Kidney (tissue), 13 donors: ENCODE measurements at regions not wholly inside any gene's neighbourhood (a gene's known extent, or its start where the extent isn't known, plus 50 kb on each side); places are given as distances from the start of the nearest gene placed in this dataset.

Source experiments
- DNase-seq, 5 donors: peaks; one replicate each; pipeline ENCODE4 v3.0.0-alpha.2; 2013 to 2020
- FAIRE-seq: peaks from 2 replicates; lab custom pipeline; 2012; peaks lifted over from hg19 to GRCh38; lab: Jason Lieb, UNC
- H3K27ac ChIP-seq, 2 donors: one replicate each; pipeline ENCODE4 v1.7.0; 2013; ENCODE audit warnings: low read depth in 2 of 2, low read length in 2 of 2, inconsistent platforms in 1 of 2
- H3K27me3 ChIP-seq: one replicate; pipeline ENCODE4 v1.7.1; 2013; ENCODE audit warnings: low read length, inconsistent platforms; ENCODE audit not compliant: control insufficient read depth, insufficient read depth
- H3K36me3 ChIP-seq, 3 donors: one replicate each; pipeline versions ENCODE4 v1.7.0 to v1.7.1; 2013; ENCODE audit warnings: low read length in 3 of 3, control low read depth in 1 of 3, inconsistent platforms in 1 of 3; ENCODE audit not compliant: insufficient read depth in 3 of 3, control insufficient read depth in 2 of 3
- H3K4me1 ChIP-seq, 3 donors: one replicate each; pipeline versions ENCODE4 v1.7.0 to v1.7.1; 2013; ENCODE audit warnings: low read length in 3 of 3, inconsistent platforms in 1 of 3, low read depth in 1 of 3; ENCODE audit not compliant: control insufficient read depth in 2 of 3, insufficient read depth in 2 of 3
- H3K4me3 ChIP-seq, 3 donors: one replicate each; pipeline versions ENCODE4 v1.7.0 to v1.8.1; 2013; ENCODE audit warnings: low read length in 3 of 3, control low read depth in 1 of 3, inconsistent platforms in 1 of 3
- H3K9ac ChIP-seq, 3 donors: one replicate each; pipeline versions ENCODE4 v1.7.0 to v1.7.1; 2013; ENCODE audit warnings: low read length in 3 of 3, control low read depth in 1 of 3, inconsistent platforms in 1 of 3
- H3K9me3 ChIP-seq, 3 donors: one replicate each; pipeline versions ENCODE4 v1.7.0 to v1.7.1; 2013; ENCODE audit warnings: low read length in 3 of 3, control low read depth in 1 of 3, inconsistent platforms in 1 of 3; ENCODE audit not compliant: control insufficient read depth in 2 of 3, insufficient read depth in 1 of 3
- CTCF ChIP-seq: IDR thresholded peaks from 3 replicates; pipeline ENCODE4 v1.5.1; 2012; ENCODE audit warnings: mild to moderate bottlenecking, moderate library complexity, borderline replicate concordance; ENCODE audit not compliant: insufficient read depth; ENCODE audit errors: extremely low read depth
- intact Hi-C: fragments of 100-400 bp; cut with DNase I; formaldehyde crosslinking; loops from one replicate; pipeline ENCODE4 v1.11.1; 2022
- donor health status: control.
- donor health status: control.
- donor health status: control.
- donor health status: control.
- donor health status: control.
- donor health status: DM: yes; HTN: yes; CAD: no.
- donor health status: Normal renal cell carcinoma (clear cell type).

GRCh38 chr3:161576714-161577510, 80.3 kb downstream of the OTOL1 start:
- Histone ChIP-seq H3K4me1 (no peaks in the 10 kb centered on the region), H3K27ac (no peak overlapping the region), H3K9ac (no peak overlapping the region), H3K4me3 (no peak overlapping the region), H3K36me3 (no peaks in the 10 kb centered on the region), H3K9me3 (no peaks in the 10 kb centered on the region), H3K27me3 (no peaks in the 10 kb centered on the region)
- intact Hi-C loops, result no loop called here
- TF ChIP-seq CTCF, result no peak
- FAIRE-seq (no peak), DNase-seq (peak in 2 of 5 donors; percentile 57 to 58)

- Histone ChIP-seq H3K27me3 (no peaks in the 10 kb centered on the region), H3K36me3 (no peaks in the 10 kb centered on the region), H3K27ac (no peak overlapping the region), H3K9me3 (no peaks in the 10 kb centered on the region), H3K9ac (no peak overlapping the region), H3K4me1 (no peaks in the 10 kb centered on the region), H3K4me3 (no peak overlapping the region)
- TF ChIP-seq CTCF, result no peak
- intact Hi-C loops, result no loop called here
- DNase-seq (peak in 1 of 5 donors; percentile 17), FAIRE-seq (no peak)
Measured at GRCh38 chr3:161577662-161578061, 81.1 kb downstream of the OTOL1 start.

- FAIRE-seq, result no peak
Measured at GRCh38 chr3:161579395-161580126, 83.0 kb downstream of the OTOL1 start.

More at GRCh38 chr3:161579395-161580126, 83.0 kb downstream of the OTOL1 start:
- Histone ChIP-seq H3K27me3 (no peaks in the 10 kb centered on the region), H3K4me1 (no peaks in the 10 kb centered on the region), H3K9me3 (no peaks in the 10 kb centered on the region), H3K36me3 (no peaks in the 10 kb centered on the region), H3K4me3 (no peak overlapping the region), H3K27ac (no peak overlapping the region), H3K9ac (no peak overlapping the region)
- TF ChIP-seq CTCF, result no peak
- DNase-seq, result no peak
- intact Hi-C loops, result no loop called here
